ENCODE measurements at regions not wholly inside any gene's neighbourhood (a gene's known extent, or its start where the extent isn't known, plus 50 kb on each side); places are given as distances from the start of the nearest gene placed in this dataset.

DNA sequence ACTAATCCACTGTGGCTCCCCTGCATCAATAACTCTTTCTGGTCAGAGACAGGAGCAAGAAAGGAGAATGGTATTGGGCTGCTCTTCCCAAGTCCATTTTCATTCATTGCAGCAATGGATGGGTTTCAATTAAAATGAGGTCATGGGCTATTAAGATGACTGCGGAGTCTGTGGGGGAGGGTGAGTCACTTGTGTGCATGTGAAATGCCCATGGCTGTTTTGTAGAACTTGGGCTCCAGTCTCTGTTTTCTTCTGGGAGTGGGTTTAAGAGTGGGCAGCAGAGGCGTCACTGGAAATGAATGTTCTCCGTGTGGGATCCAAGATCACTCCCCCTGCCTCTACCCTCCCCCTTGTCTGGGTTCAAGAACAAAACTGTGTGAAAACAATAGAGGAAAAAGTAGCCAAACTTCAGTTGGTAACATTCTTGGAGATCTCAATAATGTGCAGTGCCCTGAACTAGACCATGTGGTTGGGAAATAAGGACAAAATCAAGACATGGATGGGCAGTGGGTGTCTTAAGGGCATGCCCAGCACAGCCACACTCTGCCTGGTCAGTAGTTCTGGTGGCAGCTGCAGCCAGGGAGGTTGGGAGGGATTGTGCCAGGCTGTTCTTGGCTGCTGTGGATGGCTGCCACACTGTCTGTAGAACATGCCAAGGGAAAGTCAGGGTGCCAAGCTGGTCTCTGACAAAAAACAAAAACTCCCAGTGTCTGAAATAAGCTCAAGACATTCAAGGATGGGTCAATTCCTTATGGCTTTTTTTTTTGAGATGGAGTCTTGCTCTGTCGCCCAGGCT is 68.2 kb upstream of the CXCR4 start:
- Histone ChIP-seq H3K27ac (ENCODE audit: low read depth in 2 of 2, low read length in 1 of 2) (no peak overlapping the region), H2AFZ (ENCODE audit: low read depth) (no peak overlapping the region), H4K20me1 (ENCODE audit: insufficient read depth) (no peaks in the 10 kb centered on the region), H3F3A (replicated peaks; ENCODE audit: insufficient read depth) (no peaks in the 10 kb centered on the region), H3K9ac (no peak overlapping the region), H3K79me2 (ENCODE audit: insufficient read depth) (no peaks in the 10 kb centered on the region), H3K4me3 (ENCODE audit: low read depth in 2 of 2, low read length in 1 of 2) (no peak overlapping the region), H3K9me2 (no peaks in the 10 kb centered on the region), H3K4me2 (no peak overlapping the region), H3K27me3 (ENCODE audit: insufficient read depth) (no peaks in the 10 kb centered on the region), H3K4me1 (ENCODE audit: control insufficient read depth in 1 of 2, insufficient read depth in 2 of 2, low read depth in 1 of 2, low read length in 1 of 2) (no peaks in the 10 kb centered on the region), H3K9me3 (no peaks in the 10 kb centered on the region), H3K36me3 (replicated peaks in 1 of 2; ENCODE audit: control insufficient read depth in 1 of 2, insufficient read depth in 2 of 2, low read length in 1 of 2) (no peaks in the 10 kb centered on the region)
- POLR2A ChIA-PET, result no interaction called here
- DNase-seq, result no peak
- CTCF ChIA-PET, result no interaction called here
- 30% methylated on average over 4 of the region's 4 CpGs for whole genome bisulfite sequencing (ENCODE audit: low lambda C conversion rate)
- TF ChIP-seq TAF1 (IDR thresholded peaks at IDR 0.05; ENCODE audit: borderline replicate concordance, low read depth, low read length) (no peak), TCF12 (IDR thresholded peaks at IDR 0.05) (no peak), RAD21 (IDR thresholded peaks at IDR 0.05; ENCODE audit: low read length) (no peak), SIN3A (IDR thresholded peaks at IDR 0.05; ENCODE audit: borderline replicate concordance, low read depth, low read length) (no peak), MXI1 (IDR thresholded peaks at IDR 0.05; ENCODE audit: low read depth, low read length) (no peak), GABPA (IDR thresholded peaks at IDR 0.05; ENCODE audit: low read depth) (no peak), FOXM1 (IDR thresholded peaks at IDR 0.05; ENCODE audit: low read depth) (no peak), TEAD4 (IDR thresholded peaks at IDR 0.05; ENCODE audit: borderline replicate concordance, insufficient read depth) (no peak), MEF2A (IDR thresholded peaks at IDR 0.05; ENCODE audit: borderline replicate concordance, low read depth) (no peak), EP300 (IDR thresholded peaks at IDR 0.05; ENCODE audit: borderline replicate concordance in 1 of 2, low read depth in 1 of 2, low read length in 1 of 2) (no peak)
- TF ChIP-seq, protein P1, sequence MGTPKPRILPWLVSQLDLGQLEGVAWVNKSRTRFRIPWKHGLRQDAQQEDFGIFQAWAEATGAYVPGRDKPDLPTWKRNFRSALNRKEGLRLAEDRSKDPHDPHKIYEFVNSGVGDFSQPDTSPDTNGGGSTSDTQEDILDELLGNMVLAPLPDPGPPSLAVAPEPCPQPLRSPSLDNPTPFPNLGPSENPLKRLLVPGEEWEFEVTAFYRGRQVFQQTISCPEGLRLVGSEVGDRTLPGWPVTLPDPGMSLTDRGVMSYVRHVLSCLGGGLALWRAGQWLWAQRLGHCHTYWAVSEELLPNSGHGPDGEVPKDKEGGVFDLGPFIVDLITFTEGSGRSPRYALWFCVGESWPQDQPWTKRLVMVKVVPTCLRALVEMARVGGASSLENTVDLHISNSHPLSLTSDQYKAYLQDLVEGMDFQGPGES (IDR thresholded peaks at IDR 0.05; ENCODE audit: low read depth, low read length), result no peak

DNA sequence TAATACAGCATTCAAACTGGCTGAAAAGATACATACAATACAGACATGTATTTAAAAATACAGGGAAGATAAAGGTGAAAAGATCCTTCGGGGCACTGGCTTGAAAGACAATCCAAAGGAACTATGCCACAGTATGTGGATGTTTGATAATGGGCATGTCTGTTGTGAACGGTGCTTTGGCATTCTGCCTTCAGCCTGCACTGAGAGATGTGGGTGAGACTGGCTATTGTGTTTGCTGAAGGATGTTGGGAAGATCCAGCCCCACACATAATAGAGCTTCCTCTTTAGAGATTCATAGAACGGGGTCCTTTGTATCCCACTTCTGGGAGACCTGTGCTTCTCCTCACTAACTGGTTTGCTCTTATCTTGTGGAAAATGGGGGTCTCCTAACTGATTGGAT is 65.1 kb upstream of the CXCR4 start:
- 12% methylated on average over 3 of the region's 3 CpGs for WGBS (ENCODE audit: low lambda C conversion rate)

More for the DNA sequence above, 65.1 kb upstream of the CXCR4 start:
- H3K4me2 ChIP-seq, result no peak overlapping the region
- H4K20me1 ChIP-seq (ENCODE audit: insufficient read depth), result no peaks in the 10 kb centered on the region
- no peaks in the 10 kb centered on the region for H3K9me2 ChIP-seq
- no peaks in the 10 kb centered on the region for H3F3A ChIP-seq (replicated peaks; ENCODE audit: insufficient read depth)
- ChIA-PET CTCF (no interaction called here), POLR2A (no interaction called here)
- H3K27ac ChIP-seq (ENCODE audit: low read depth in 2 of 2, low read length in 1 of 2), result no peak overlapping the region
- H3K79me2 ChIP-seq (ENCODE audit: insufficient read depth), result no peaks in the 10 kb centered on the region
- H2AFZ ChIP-seq (ENCODE audit: low read depth), result no peak overlapping the region
- H3K36me3 ChIP-seq (replicated peaks in 1 of 2; ENCODE audit: control insufficient read depth in 1 of 2, insufficient read depth in 2 of 2, low read length in 1 of 2), result no peaks in the 10 kb centered on the region
- TF ChIP-seq JUND (IDR thresholded peaks at IDR 0.05) (no peak), TAF1 (IDR thresholded peaks at IDR 0.05; ENCODE audit: borderline replicate concordance, low read depth, low read length) (no peak), GATA2 (CRISPR knock-in tag; IDR thresholded peaks at IDR 0.05) (no peak), SMC3 (IDR thresholded peaks at IDR 0.05; ENCODE audit: low read depth, low read length) (no peak), EP300 (IDR thresholded peaks at IDR 0.05; ENCODE audit: borderline replicate concordance in 1 of 2, low read depth in 1 of 2, low read length in 1 of 2) (no peak), RXRA (IDR thresholded peaks at IDR 0.05; ENCODE audit: borderline replicate concordance, low read depth) (no peak), SIN3A (IDR thresholded peaks at IDR 0.05; ENCODE audit: borderline replicate concordance, low read depth, low read length) (no peak), YY1 (IDR thresholded peaks at IDR 0.05; ENCODE audit: low read depth) (no peak), RCOR1 (IDR thresholded peaks at IDR 0.05; ENCODE audit: low read length) (no peak), FOXJ3 (CRISPR knock-in tag; IDR thresholded peaks at IDR 0.05) (no peak), POLR2AphosphoS5 (IDR thresholded peaks at IDR 0.05; ENCODE audit: low read depth, low read length) (no peak), MXI1 (IDR thresholded peaks at IDR 0.05; ENCODE audit: low read depth, low read length) (no peak)
- no peaks in the 10 kb centered on the region for H3K9me3 ChIP-seq
- no peak overlapping the region for H3K4me3 ChIP-seq (ENCODE audit: low read depth in 2 of 2, low read length in 1 of 2)
- H3K9ac ChIP-seq, result no peak overlapping the region
- H3K27me3 ChIP-seq (ENCODE audit: insufficient read depth), result no peaks in the 10 kb centered on the region
- no peak for DNase-seq
- H3K4me1 ChIP-seq (ENCODE audit: control insufficient read depth in 1 of 2, insufficient read depth in 2 of 2, low read depth in 1 of 2, low read length in 1 of 2), result no peaks in the 10 kb centered on the region; a peak in 1 of 4 replicates
